HL-60 (cell line): ENCODE measurements at regions not wholly inside any gene's neighbourhood (a gene's known extent, or its start where the extent isn't known, plus 50 kb on each side); places are given as distances from the start of the nearest gene placed in this dataset.

Experiments
- CTCF ChIP-seq: IDR thresholded peaks from one replicate; pipeline ENCODE4 v1.5.1; 2011; ENCODE audit warnings: low read length, control low read depth, inconsistent platforms; ENCODE audit not compliant: insufficient read depth
- POLR2AphosphoS5 ChIP-seq: IDR thresholded peaks from 2 replicates; pipeline ENCODE4 v1.6.1; 2012; ENCODE audit warnings: low read depth
- REST ChIP-seq: IDR thresholded peaks from 2 replicates; pipeline ENCODE4 v1.6.1; 2012; ENCODE audit warnings: low read depth; ENCODE audit not compliant: insufficient replicate concordance
- SPI1 ChIP-seq: IDR thresholded peaks from 2 replicates; pipeline ENCODE4 v1.6.1; 2012; ENCODE audit warnings: low read depth, mild to moderate bottlenecking, borderline replicate concordance

GRCh38 chr21:16589006-16589898 is 859.5 kb downstream of the USP25 start:
- TF ChIP-seq CTCF, result no peak
- TF ChIP-seq POLR2AphosphoS5, result no peak
- TF ChIP-seq REST, result no peak
- no peak for TF ChIP-seq SPI1
